Kidney (tissue), 13 donors: ENCODE measurements at regions not wholly inside any gene's neighbourhood (a gene's known extent, or its start where the extent isn't known, plus 50 kb on each side); places are given as distances from the start of the nearest gene placed in this dataset.

ENCODE experiments used
- DNase-seq, 5 donors: peaks; one replicate each; pipeline ENCODE4 v3.0.0-alpha.2; 2013 to 2020
- FAIRE-seq: peaks from 2 replicates; lab custom pipeline; 2012; peaks lifted over from hg19 to GRCh38; lab: Jason Lieb, UNC
- H3K27ac ChIP-seq, 2 donors: one replicate each; pipeline ENCODE4 v1.7.0; 2013; ENCODE audit warnings: low read depth in 2 of 2, low read length in 2 of 2, inconsistent platforms in 1 of 2
- H3K27me3 ChIP-seq: one replicate; pipeline ENCODE4 v1.7.1; 2013; ENCODE audit warnings: low read length, inconsistent platforms; ENCODE audit not compliant: control insufficient read depth, insufficient read depth
- H3K36me3 ChIP-seq, 3 donors: one replicate each; pipeline versions ENCODE4 v1.7.0 to v1.7.1; 2013; ENCODE audit warnings: low read length in 3 of 3, control low read depth in 1 of 3, inconsistent platforms in 1 of 3; ENCODE audit not compliant: insufficient read depth in 3 of 3, control insufficient read depth in 2 of 3
- H3K4me1 ChIP-seq, 3 donors: one replicate each; pipeline versions ENCODE4 v1.7.0 to v1.7.1; 2013; ENCODE audit warnings: low read length in 3 of 3, inconsistent platforms in 1 of 3, low read depth in 1 of 3; ENCODE audit not compliant: control insufficient read depth in 2 of 3, insufficient read depth in 2 of 3
- H3K4me3 ChIP-seq, 3 donors: one replicate each; pipeline versions ENCODE4 v1.7.0 to v1.8.1; 2013; ENCODE audit warnings: low read length in 3 of 3, control low read depth in 1 of 3, inconsistent platforms in 1 of 3
- H3K9ac ChIP-seq, 3 donors: one replicate each; pipeline versions ENCODE4 v1.7.0 to v1.7.1; 2013; ENCODE audit warnings: low read length in 3 of 3, control low read depth in 1 of 3, inconsistent platforms in 1 of 3
- H3K9me3 ChIP-seq, 3 donors: one replicate each; pipeline versions ENCODE4 v1.7.0 to v1.7.1; 2013; ENCODE audit warnings: low read length in 3 of 3, control low read depth in 1 of 3, inconsistent platforms in 1 of 3; ENCODE audit not compliant: control insufficient read depth in 2 of 3, insufficient read depth in 1 of 3
- CTCF ChIP-seq: IDR thresholded peaks from 3 replicates; pipeline ENCODE4 v1.5.1; 2012; ENCODE audit warnings: mild to moderate bottlenecking, moderate library complexity, borderline replicate concordance; ENCODE audit not compliant: insufficient read depth; ENCODE audit errors: extremely low read depth
- intact Hi-C: fragments of 100-400 bp; cut with DNase I; formaldehyde crosslinking; loops from one replicate; pipeline ENCODE4 v1.11.1; 2022
- donor health status: control.
- donor health status: control.
- donor health status: control.
- donor health status: control.
- donor health status: control.
- donor health status: DM: yes; HTN: yes; CAD: no.
- donor health status: Normal renal cell carcinoma (clear cell type).

GRCh38 chr10:113452146-113452845 lies 100.6 kb upstream of the HABP2 start:
- no peak for TF ChIP-seq CTCF
- no peak overlapping the region for H3K27ac ChIP-seq
- DNase-seq, result no peak
- intact Hi-C loops, result no loop called here
- H3K9ac ChIP-seq, result no peak overlapping the region
- no peaks in the 10 kb centered on the region for H3K9me3 ChIP-seq
- H3K4me1 ChIP-seq, result no peaks in the 10 kb centered on the region
- no peak for FAIRE-seq
- peaks cover 2% of the 10 kb centered on the region for H3K27me3 ChIP-seq
- no peaks in the 10 kb centered on the region for H3K36me3 ChIP-seq
- no peak overlapping the region for H3K4me3 ChIP-seq

- H3K9me3 ChIP-seq, result no peaks in the 10 kb centered on the region
- no peaks in the 10 kb centered on the region for H3K4me1 ChIP-seq
- no peaks in the 10 kb centered on the region for H3K36me3 ChIP-seq
- H3K27me3 ChIP-seq, result peaks cover 2% of the 10 kb centered on the region
- DNase-seq (no peak), FAIRE-seq (no peak)
- TF ChIP-seq CTCF, result no peak
- H3K4me3 ChIP-seq, result no peak overlapping the region
- H3K27ac ChIP-seq, result no peak overlapping the region
- no peak overlapping the region for H3K9ac ChIP-seq
- intact Hi-C loops, result no loop called here
These were observed 99.5 kb upstream of the HABP2 start for GRCh38 chr10:113453351-113453750.

GRCh38 chr10:113454341-113455061 lies 98.4 kb upstream of the HABP2 start:
- Histone ChIP-seq H3K9ac (no peak overlapping the region), H3K4me3 (no peak overlapping the region), H3K27ac (no peak overlapping the region), H3K36me3 (no peaks in the 10 kb centered on the region), H3K4me1 (no peaks in the 10 kb centered on the region), H3K27me3 (peaks cover 2% of the 10 kb centered on the region), H3K9me3 (no peaks in the 10 kb centered on the region)
- TF ChIP-seq CTCF, result peak; percentile 39
- intact Hi-C loops, result no loop called here
- FAIRE-seq, result no peak
- DNase-seq, result peak; percentile 57 to 76 (median 62)
